ENCODE measurements at regions not wholly inside any gene's neighbourhood (a gene's known extent, or its start where the extent isn't known, plus 50 kb on each side); places are given as distances from the start of the nearest gene placed in this dataset.

GRCh38 chr12:53843545-53843944 lies 91.8 kb upstream of the CISTR start:
- Histone ChIP-seq H3K9me3 (replicated peaks in 1 of 2; ENCODE audit: control insufficient read depth in 2 of 2, insufficient read depth in 1 of 2, low read depth in 1 of 2, low read length in 2 of 2) (no peaks in the 10 kb centered on the region), H3K14ac (ENCODE audit: low read length) (no peak overlapping the region), H3K79me1 (ENCODE audit: low read depth, low read length) (no peaks in the 10 kb centered on the region), H2BK120ac (ENCODE audit: low read depth, low read length) (no peak overlapping the region), H2AFZ (ENCODE audit: low read length) (no peak overlapping the region), H3K36me3 (replicated peaks in 1 of 2; ENCODE audit: control insufficient read depth in 2 of 2, insufficient read depth in 2 of 2, low read length in 2 of 2) (no peaks in the 10 kb centered on the region), H3K4me2 (ENCODE audit: insufficient read depth, low read length, poor library complexity, severe bottlenecking) (no peak overlapping the region), H2BK15ac (ENCODE audit: low read length) (no peak overlapping the region), H3K9ac (ENCODE audit: low read depth, low read length, poor library complexity) (no peak overlapping the region), H4K91ac (ENCODE audit: low read depth, low read length, poor library complexity) (no peak overlapping the region), H2AK5ac (ENCODE audit: low read depth, low read length) (no peak overlapping the region), H3K4ac (ENCODE audit: low read length) (no peak overlapping the region), H4K8ac (ENCODE audit: low read depth, low read length) (peak overlapping the region; percentile 92), H3K18ac (ENCODE audit: low read length) (no peak overlapping the region), H3K23ac (ENCODE audit: low read depth, low read length, poor library complexity) (no peak overlapping the region), H2BK5ac (ENCODE audit: low read length) (no peak overlapping the region), H3K27me3 (ENCODE audit: control insufficient read depth in 3 of 3, insufficient read depth in 3 of 3, low read depth in 1 of 3, low read length in 3 of 3) (peaks cover 0 to 54% (median 0%) of the 10 kb centered on the region in 3 experiments), H2BK12ac (ENCODE audit: low read length) (no peak overlapping the region), H3K4me1 (ENCODE audit: control insufficient read depth in 2 of 2, insufficient read depth in 1 of 2, low read depth in 1 of 2, low read length in 2 of 2) (peaks cover 0 to 5% of the 10 kb centered on the region in 2 donors), H3K27ac (replicated peaks; ENCODE audit: low read length) (no peak overlapping the region), H3K4me3 (ENCODE audit: low read length in 2 of 2) (no peak overlapping the region)
- no peak for DNase-seq (ENCODE audit: low spot score)
- no CpG with 5 or more reads among the region's 1 CpG for WGBS, 2 donors (ENCODE audit: extremely low coverage in 2 of 2, insufficient read length in 2 of 2, insufficient replicate concordance in 1 of 2)

GRCh38 chr12:53844994-53845844 lies 93.4 kb upstream of the HOXC13 start:
- Histone ChIP-seq H2AK5ac (ENCODE audit: low read depth, low read length) (no peak overlapping the region), H3K23ac (ENCODE audit: low read depth, low read length, poor library complexity) (no peak overlapping the region), H4K91ac (ENCODE audit: low read depth, low read length, poor library complexity) (no peak overlapping the region), H3K14ac (ENCODE audit: low read length) (no peak overlapping the region), H3K18ac (ENCODE audit: low read length) (no peak overlapping the region), H3K4me1 (ENCODE audit: control insufficient read depth in 2 of 2, insufficient read depth in 1 of 2, low read depth in 1 of 2, low read length in 2 of 2) (peaks cover 0 to 5% of the 10 kb centered on the region in 2 donors), H3K4ac (ENCODE audit: low read length) (no peak overlapping the region), H3K4me2 (ENCODE audit: insufficient read depth, low read length, poor library complexity, severe bottlenecking) (no peak overlapping the region), H3K27ac (replicated peaks; ENCODE audit: low read length) (no peak overlapping the region), H3K79me1 (ENCODE audit: low read depth, low read length) (no peaks in the 10 kb centered on the region), H2BK120ac (ENCODE audit: low read depth, low read length) (no peak overlapping the region), H3K27me3 (ENCODE audit: control insufficient read depth in 3 of 3, insufficient read depth in 3 of 3, low read depth in 1 of 3, low read length in 3 of 3) (peaks cover 0 to 62% (median 0%) of the 10 kb centered on the region in 3 experiments), H2AFZ (ENCODE audit: low read length) (no peak overlapping the region), H2BK12ac (ENCODE audit: low read length) (no peak overlapping the region), H3K9me3 (replicated peaks in 1 of 2; ENCODE audit: control insufficient read depth in 2 of 2, insufficient read depth in 1 of 2, low read depth in 1 of 2, low read length in 2 of 2) (no peaks in the 10 kb centered on the region), H3K36me3 (replicated peaks in 1 of 2; ENCODE audit: control insufficient read depth in 2 of 2, insufficient read depth in 2 of 2, low read length in 2 of 2) (no peaks in the 10 kb centered on the region), H3K9ac (ENCODE audit: low read depth, low read length, poor library complexity) (no peak overlapping the region), H2BK15ac (ENCODE audit: low read length) (no peak overlapping the region), H2BK5ac (ENCODE audit: low read length) (no peak overlapping the region), H3K4me3 (ENCODE audit: low read length in 2 of 2) (no peak overlapping the region), H4K8ac (ENCODE audit: low read depth, low read length) (no peak overlapping the region)
- WGBS, 2 donors (ENCODE audit: extremely low coverage in 2 of 2, insufficient read length in 2 of 2, insufficient replicate concordance in 1 of 2), result no CpG with 5 or more reads among the region's 5 CpGs
- no peak for DNase-seq (ENCODE audit: low spot score)

GRCh38 chr12:53845932-53846331 lies 92.7 kb upstream of the HOXC13 start:
- no peak overlapping the region for H2BK12ac ChIP-seq (ENCODE audit: low read length)
- no peaks in the 10 kb centered on the region for H3K9me3 ChIP-seq (replicated peaks in 1 of 2; ENCODE audit: control insufficient read depth in 2 of 2, insufficient read depth in 1 of 2, low read depth in 1 of 2, low read length in 2 of 2)
- no peak overlapping the region for H4K91ac ChIP-seq (ENCODE audit: low read depth, low read length, poor library complexity)
- no peak overlapping the region for H3K4me3 ChIP-seq (ENCODE audit: low read length in 2 of 2)
- no CpG with 5 or more reads among the region's 5 CpGs for WGBS, 2 donors (ENCODE audit: extremely low coverage in 2 of 2, insufficient read length in 2 of 2, insufficient replicate concordance in 1 of 2)
- no peak overlapping the region for H3K23ac ChIP-seq (ENCODE audit: low read depth, low read length, poor library complexity)
- H2BK120ac ChIP-seq (ENCODE audit: low read depth, low read length), result no peak overlapping the region
- peaks cover 0 to 61% (median 0%) of the 10 kb centered on the region in 3 experiments for H3K27me3 ChIP-seq (ENCODE audit: control insufficient read depth in 3 of 3, insufficient read depth in 3 of 3, low read depth in 1 of 3, low read length in 3 of 3)
- no peak overlapping the region for H3K18ac ChIP-seq (ENCODE audit: low read length)
- no peak overlapping the region for H4K8ac ChIP-seq (ENCODE audit: low read depth, low read length)
- H3K4me2 ChIP-seq (ENCODE audit: insufficient read depth, low read length, poor library complexity, severe bottlenecking), result no peak overlapping the region
- H3K36me3 ChIP-seq (replicated peaks in 1 of 2; ENCODE audit: control insufficient read depth in 2 of 2, insufficient read depth in 2 of 2, low read length in 2 of 2), result no peaks in the 10 kb centered on the region
- H2BK5ac ChIP-seq (ENCODE audit: low read length), result no peak overlapping the region
- DNase-seq (ENCODE audit: low spot score), result no peak
- peaks cover 0 to 5% of the 10 kb centered on the region in 2 donors for H3K4me1 ChIP-seq (ENCODE audit: control insufficient read depth in 2 of 2, insufficient read depth in 1 of 2, low read depth in 1 of 2, low read length in 2 of 2)
- no peaks in the 10 kb centered on the region for H3K79me1 ChIP-seq (ENCODE audit: low read depth, low read length)
- H3K14ac ChIP-seq (ENCODE audit: low read length), result no peak overlapping the region
- no peak overlapping the region for H3K9ac ChIP-seq (ENCODE audit: low read depth, low read length, poor library complexity)
- no peak overlapping the region for H3K27ac ChIP-seq (replicated peaks; ENCODE audit: low read length)
- no peak overlapping the region for H2AK5ac ChIP-seq (ENCODE audit: low read depth, low read length)
- no peak overlapping the region for H2BK15ac ChIP-seq (ENCODE audit: low read length)
- no peak overlapping the region for H2AFZ ChIP-seq (ENCODE audit: low read length)
- H3K4ac ChIP-seq (ENCODE audit: low read length), result no peak overlapping the region

- Histone ChIP-seq H3K27ac (replicated peaks; ENCODE audit: low read length) (no peak overlapping the region), H3K4me3 (ENCODE audit: low read length in 2 of 2) (no peak overlapping the region), H3K4me2 (ENCODE audit: insufficient read depth, low read length, poor library complexity, severe bottlenecking) (no peak overlapping the region), H2BK15ac (ENCODE audit: low read length) (no peak overlapping the region), H3K4ac (ENCODE audit: low read length) (no peak overlapping the region), H3K27me3 (ENCODE audit: control insufficient read depth in 3 of 3, insufficient read depth in 3 of 3, low read depth in 1 of 3, low read length in 3 of 3) (peaks cover 0 to 46% (median 0%) of the 10 kb centered on the region in 3 experiments), H3K18ac (ENCODE audit: low read length) (no peak overlapping the region), H3K23ac (ENCODE audit: low read depth, low read length, poor library complexity) (no peak overlapping the region), H4K91ac (ENCODE audit: low read depth, low read length, poor library complexity) (no peak overlapping the region), H3K9ac (ENCODE audit: low read depth, low read length, poor library complexity) (no peak overlapping the region), H2BK5ac (ENCODE audit: low read length) (no peak overlapping the region), H2BK120ac (ENCODE audit: low read depth, low read length) (no peak overlapping the region), H4K8ac (ENCODE audit: low read depth, low read length) (no peak overlapping the region), H3K4me1 (ENCODE audit: control insufficient read depth in 2 of 2, insufficient read depth in 1 of 2, low read depth in 1 of 2, low read length in 2 of 2) (peaks cover 0 to 3% of the 10 kb centered on the region in 2 donors), H3K79me1 (ENCODE audit: low read depth, low read length) (no peaks in the 10 kb centered on the region), H3K9me3 (replicated peaks in 1 of 2; ENCODE audit: control insufficient read depth in 2 of 2, insufficient read depth in 1 of 2, low read depth in 1 of 2, low read length in 2 of 2) (no peaks in the 10 kb centered on the region), H2AK5ac (ENCODE audit: low read depth, low read length) (no peak overlapping the region), H3K14ac (ENCODE audit: low read length) (no peak overlapping the region), H3K36me3 (replicated peaks in 1 of 2; ENCODE audit: control insufficient read depth in 2 of 2, insufficient read depth in 2 of 2, low read length in 2 of 2) (no peaks in the 10 kb centered on the region), H2AFZ (ENCODE audit: low read length) (no peak overlapping the region), H2BK12ac (ENCODE audit: low read length) (no peak overlapping the region)
- no CpG with 5 or more reads among the region's 8 CpGs for WGBS, 2 donors (ENCODE audit: extremely low coverage in 2 of 2, insufficient read length in 2 of 2, insufficient replicate concordance in 1 of 2)
- DNase-seq (ENCODE audit: low spot score), result no peak
These were observed 89.5 kb upstream of the HOXC13 start for GRCh38 chr12:53849113-53849512.

All from neuronal stem cell (in vitro differentiated cells).